ENCODE measurements at regions not wholly inside any gene's neighbourhood (a gene's known extent, or its start where the extent isn't known, plus 50 kb on each side); places are given as distances from the start of the nearest gene placed in this dataset.

DNA sequence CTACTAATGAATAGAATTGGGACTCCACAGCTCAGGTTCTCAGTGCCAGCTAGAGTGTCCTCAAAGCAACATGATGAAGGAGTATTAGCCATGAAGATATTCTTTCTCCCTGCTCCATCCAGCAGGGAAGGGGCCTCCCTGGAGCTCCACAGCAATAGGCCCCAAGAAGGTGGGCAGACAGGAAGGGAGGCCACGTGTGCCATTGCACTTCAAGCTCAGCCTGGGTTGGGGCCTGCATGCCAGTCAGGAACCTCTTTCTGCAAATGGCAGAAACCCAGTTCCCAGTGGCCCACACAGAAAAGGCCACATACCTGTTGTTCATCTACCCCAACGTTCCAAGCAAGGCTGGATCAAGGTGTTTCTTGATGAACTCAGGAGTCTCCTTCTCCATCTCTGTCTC is 357.5 kb upstream of the SFSWAP start:
- TF ChIP-seq, protein P1, sequence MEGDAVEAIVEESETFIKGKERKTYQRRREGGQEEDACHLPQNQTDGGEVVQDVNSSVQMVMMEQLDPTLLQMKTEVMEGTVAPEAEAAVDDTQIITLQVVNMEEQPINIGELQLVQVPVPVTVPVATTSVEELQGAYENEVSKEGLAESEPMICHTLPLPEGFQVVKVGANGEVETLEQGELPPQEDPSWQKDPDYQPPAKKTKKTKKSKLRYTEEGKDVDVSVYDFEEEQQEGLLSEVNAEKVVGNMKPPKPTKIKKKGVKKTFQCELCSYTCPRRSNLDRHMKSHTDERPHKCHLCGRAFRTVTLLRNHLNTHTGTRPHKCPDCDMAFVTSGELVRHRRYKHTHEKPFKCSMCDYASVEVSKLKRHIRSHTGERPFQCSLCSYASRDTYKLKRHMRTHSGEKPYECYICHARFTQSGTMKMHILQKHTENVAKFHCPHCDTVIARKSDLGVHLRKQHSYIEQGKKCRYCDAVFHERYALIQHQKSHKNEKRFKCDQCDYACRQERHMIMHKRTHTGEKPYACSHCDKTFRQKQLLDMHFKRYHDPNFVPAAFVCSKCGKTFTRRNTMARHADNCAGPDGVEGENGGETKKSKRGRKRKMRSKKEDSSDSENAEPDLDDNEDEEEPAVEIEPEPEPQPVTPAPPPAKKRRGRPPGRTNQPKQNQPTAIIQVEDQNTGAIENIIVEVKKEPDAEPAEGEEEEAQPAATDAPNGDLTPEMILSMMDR (IDR thresholded peaks at IDR 0.05): no peak
- TF ChIP-seq POLR2A (IDR thresholded peaks at IDR 0.05): no peak

Measured in uterus (tissue), 2 donors.